ENCODE measurements at regions not wholly inside any gene's neighbourhood (a gene's known extent, or its start where the extent isn't known, plus 50 kb on each side); places are given as distances from the start of the nearest gene placed in this dataset.
"Not testable (repeated sequence)": the region's sequence is repeated elsewhere in the genome, so short reads cannot be mapped to it uniquely, and the experiment has no call there.

DNA sequence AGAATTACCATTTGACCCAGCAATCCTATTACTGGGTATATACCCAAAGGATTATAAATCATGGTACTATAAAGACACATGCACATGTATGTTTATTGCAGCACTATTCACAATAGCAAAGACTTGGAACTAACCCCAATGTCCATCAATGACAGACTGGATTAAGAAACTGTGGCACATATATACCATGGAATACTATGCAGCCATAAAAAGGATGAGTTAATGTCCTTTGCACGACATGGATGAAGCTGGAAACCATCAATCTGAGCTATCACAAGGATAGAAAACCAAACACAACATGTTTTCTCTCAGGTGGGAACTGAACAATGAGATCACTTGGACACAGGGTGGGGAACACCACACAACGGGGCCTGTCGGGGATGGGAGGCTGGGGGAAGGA is 123.4 kb upstream of the RIOK3 start:
- not testable (repeated sequence) for TF ChIP-seq POLR2A (IDR thresholded peaks at IDR 0.05)
- TF ChIP-seq, protein P1, sequence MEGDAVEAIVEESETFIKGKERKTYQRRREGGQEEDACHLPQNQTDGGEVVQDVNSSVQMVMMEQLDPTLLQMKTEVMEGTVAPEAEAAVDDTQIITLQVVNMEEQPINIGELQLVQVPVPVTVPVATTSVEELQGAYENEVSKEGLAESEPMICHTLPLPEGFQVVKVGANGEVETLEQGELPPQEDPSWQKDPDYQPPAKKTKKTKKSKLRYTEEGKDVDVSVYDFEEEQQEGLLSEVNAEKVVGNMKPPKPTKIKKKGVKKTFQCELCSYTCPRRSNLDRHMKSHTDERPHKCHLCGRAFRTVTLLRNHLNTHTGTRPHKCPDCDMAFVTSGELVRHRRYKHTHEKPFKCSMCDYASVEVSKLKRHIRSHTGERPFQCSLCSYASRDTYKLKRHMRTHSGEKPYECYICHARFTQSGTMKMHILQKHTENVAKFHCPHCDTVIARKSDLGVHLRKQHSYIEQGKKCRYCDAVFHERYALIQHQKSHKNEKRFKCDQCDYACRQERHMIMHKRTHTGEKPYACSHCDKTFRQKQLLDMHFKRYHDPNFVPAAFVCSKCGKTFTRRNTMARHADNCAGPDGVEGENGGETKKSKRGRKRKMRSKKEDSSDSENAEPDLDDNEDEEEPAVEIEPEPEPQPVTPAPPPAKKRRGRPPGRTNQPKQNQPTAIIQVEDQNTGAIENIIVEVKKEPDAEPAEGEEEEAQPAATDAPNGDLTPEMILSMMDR (IDR thresholded peaks at IDR 0.05) = not testable (repeated sequence)

Measured in tibial nerve (tissue), 3 donors.